GM19455 (cell line): ENCODE measurements at regions not wholly inside any gene's neighbourhood (a gene's known extent, or its start where the extent isn't known, plus 50 kb on each side); places are given as distances from the start of the nearest gene placed in this dataset.
"Not testable (repeated sequence)": the region's sequence is repeated elsewhere in the genome, so short reads cannot be mapped to it uniquely, and the experiment has no call there.

Source experiments
- ATAC-seq: cut with Tn5 transposase; IDR thresholded peaks from one replicate; pipeline ENCODE4 v1.9.1; 2021; ENCODE audit not compliant: unreplicated experiment

GRCh38 chr13:21261487-21262216, 85.2 kb downstream of the MRPL57 start:
- not testable (repeated sequence) for ATAC-seq

- ATAC-seq: not testable (repeated sequence)
Measured at GRCh38 chr13:21263909-21264308, 87.5 kb downstream of the MRPL57 start.

GRCh38 chr13:21268485-21268884, 92.0 kb downstream of the MRPL57 start:
- ATAC-seq: not testable (repeated sequence)

- not testable (repeated sequence) for ATAC-seq
Measured at GRCh38 chr13:21272439-21272838, 96.0 kb downstream of the MRPL57 start.

GRCh38 chr13:21274457-21274856, 98.0 kb downstream of the MRPL57 start:
- not testable (repeated sequence) for ATAC-seq

- ATAC-seq: no peak
Measured at GRCh38 chr13:21282065-21282464, 105.6 kb downstream of the MRPL57 start.

- no peak for ATAC-seq
Measured at GRCh38 chr13:21287331-21287907, 111.0 kb downstream of the MRPL57 start.

- no peak for ATAC-seq
Measured at GRCh38 chr13:21289475-21289874, 113.0 kb downstream of the MRPL57 start.

- not testable (repeated sequence) for ATAC-seq
Measured at GRCh38 chr13:21290442-21291002, 114.1 kb downstream of the MRPL57 start.

GRCh38 chr13:21291840-21292239, 115.4 kb downstream of the MRPL57 start:
- ATAC-seq: no peak

GRCh38 chr13:21296991-21297390, 120.5 kb downstream of the MRPL57 start:
- peak; percentile 39 for ATAC-seq

- no peak for ATAC-seq
Measured at GRCh38 chr13:21297447-21297846, 121.0 kb downstream of the MRPL57 start.

GRCh38 chr13:21297914-21298831, 121.7 kb downstream of the MRPL57 start:
- peak; percentile 92 for ATAC-seq

- no peak for ATAC-seq
Measured at GRCh38 chr13:21304256-21304655, 127.8 kb downstream of the MRPL57 start.

- not testable (repeated sequence) for ATAC-seq
Measured at GRCh38 chr13:21306300-21307073, 130.0 kb downstream of the MRPL57 start.

- ATAC-seq: not testable (repeated sequence)
Measured at GRCh38 chr13:21307158-21307557, 130.7 kb downstream of the MRPL57 start.

GRCh38 chr13:21308906-21309305, 132.4 kb downstream of the MRPL57 start:
- ATAC-seq: no peak

- ATAC-seq: no peak
Measured at GRCh38 chr13:21309542-21310172, 133.2 kb downstream of the MRPL57 start.

- ATAC-seq: no peak
Measured at GRCh38 chr13:21310220-21310619, 133.8 kb downstream of the MRPL57 start.

- not testable (repeated sequence) for ATAC-seq
Measured at GRCh38 chr13:21314976-21315375, 138.5 kb downstream of the MRPL57 start.
